HG03097 (cell line): ENCODE measurements at regions not wholly inside any gene's neighbourhood (a gene's known extent, or its start where the extent isn't known, plus 50 kb on each side); places are given as distances from the start of the nearest gene placed in this dataset.
"Not testable (repeated sequence)": the region's sequence is repeated elsewhere in the genome, so short reads cannot be mapped to it uniquely, and the experiment has no call there.

Experiments used
- ATAC-seq: cut with Tn5 transposase; IDR thresholded peaks from one replicate; pipeline ENCODE4 v1.9.1; 2021; ENCODE audit not compliant: unreplicated experiment, low FRiP score

DNA sequence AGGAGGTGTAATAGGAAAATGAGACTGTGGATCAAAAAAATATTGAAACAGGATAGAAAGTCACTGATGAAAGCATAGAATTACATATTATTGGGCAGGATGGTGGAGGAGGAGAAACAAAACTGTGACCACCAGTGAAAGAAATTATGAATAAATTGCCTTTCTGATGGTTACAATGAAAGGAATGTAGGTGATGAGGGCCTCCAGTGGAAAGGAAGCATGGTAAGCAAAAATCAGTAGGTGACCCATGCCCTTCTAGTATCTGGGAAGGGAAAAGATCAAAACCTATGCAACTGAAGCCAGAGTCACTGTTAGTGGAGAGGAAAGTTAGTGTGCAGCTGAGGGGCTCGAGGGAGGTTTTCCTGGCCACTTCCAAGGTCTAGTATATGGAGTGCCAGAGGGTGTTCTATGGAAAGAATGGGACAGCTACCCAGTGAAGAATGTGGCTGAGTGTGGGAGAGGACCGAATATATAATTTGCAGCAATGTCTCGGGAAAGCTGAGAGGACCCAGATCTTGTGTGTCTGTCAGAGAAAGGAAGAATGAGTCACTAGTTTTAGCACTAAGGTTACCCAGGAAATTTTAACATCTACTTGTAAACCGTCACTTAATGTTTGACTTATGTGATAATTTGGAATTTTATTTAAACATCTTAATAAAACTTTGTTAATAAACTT is 146.2 kb downstream of the NFKBIZ start:
- ATAC-seq = no peak

DNA sequence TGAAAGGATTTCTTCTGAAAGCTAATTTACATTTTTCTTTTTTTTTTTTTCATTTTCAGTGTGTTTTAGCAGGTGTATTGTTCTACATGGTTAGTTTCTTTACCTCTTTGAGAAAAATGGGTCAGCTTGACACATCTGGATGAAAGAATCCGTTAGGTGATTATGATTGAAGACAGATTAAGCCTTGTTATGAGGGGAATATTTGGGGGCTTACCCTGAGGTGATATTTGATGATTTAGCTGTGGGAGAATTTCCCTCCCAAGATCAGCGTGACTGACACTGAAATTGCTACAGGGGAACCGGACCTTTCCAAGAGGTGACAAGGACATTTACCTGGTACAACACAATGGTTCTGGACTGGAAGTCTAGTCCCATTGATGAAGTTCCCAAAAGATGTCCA is 147.5 kb downstream of the NFKBIZ start:
- no peak for ATAC-seq

DNA sequence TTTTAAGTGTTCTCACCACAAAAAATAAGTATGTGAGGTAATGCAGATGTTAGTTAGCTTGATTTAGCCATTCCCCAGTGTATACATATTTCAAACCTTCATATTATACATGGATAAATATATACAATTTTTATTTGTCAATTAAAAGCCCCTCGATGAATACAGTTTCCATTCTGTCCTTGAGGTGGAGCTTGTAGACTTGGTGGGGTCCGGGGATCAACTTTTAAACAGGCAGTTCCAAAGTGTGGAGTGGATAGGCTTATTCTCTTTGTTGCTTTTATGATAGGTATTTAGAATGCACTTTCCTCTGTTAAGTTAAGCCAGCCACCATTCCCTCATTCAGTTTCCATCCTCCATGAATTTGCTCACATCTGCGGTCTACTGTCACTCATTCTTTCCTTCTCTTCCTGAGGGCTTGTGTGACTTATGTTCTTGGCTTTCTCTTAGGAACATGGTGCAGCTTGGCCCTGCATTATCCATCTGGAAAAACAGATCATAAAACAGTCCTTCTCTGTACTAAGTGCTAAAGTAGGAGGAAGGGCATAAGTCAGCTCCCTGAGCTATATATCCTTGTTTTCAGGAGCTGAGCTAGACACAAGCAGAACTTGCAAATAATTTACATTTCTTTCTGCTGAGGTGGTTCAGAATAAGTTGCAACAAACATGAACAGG is 149.1 kb downstream of the NFKBIZ start:
- no peak for ATAC-seq

DNA sequence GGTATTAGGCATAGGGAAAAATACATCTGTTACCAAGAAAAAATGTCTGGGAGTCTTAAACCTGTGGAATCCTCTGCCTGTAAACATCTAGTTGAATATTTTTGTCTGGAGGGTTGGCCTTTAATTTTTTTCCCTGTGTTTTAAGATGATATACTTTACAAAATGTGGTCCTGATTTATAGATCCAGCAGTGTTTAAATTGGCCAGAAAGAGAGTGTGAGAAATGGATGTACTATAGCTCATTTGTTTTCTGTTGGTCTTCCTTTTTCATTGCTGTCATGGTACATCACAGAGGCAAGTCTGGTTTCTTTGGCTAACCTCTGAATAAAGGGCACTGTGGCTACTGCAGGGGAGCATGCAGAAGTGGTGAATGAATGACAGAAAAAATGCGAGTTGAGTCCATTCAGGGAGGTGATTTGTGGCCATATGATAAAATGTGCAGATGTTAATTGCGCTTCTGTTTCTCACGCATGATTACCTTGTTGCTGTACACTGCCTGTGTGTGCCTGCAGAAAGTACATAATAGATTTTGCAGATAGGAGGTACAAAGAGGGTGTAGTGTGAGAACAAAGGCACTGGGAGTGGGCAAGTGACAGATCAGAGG is 150.0 kb downstream of the NFKBIZ start:
- no peak for ATAC-seq

DNA sequence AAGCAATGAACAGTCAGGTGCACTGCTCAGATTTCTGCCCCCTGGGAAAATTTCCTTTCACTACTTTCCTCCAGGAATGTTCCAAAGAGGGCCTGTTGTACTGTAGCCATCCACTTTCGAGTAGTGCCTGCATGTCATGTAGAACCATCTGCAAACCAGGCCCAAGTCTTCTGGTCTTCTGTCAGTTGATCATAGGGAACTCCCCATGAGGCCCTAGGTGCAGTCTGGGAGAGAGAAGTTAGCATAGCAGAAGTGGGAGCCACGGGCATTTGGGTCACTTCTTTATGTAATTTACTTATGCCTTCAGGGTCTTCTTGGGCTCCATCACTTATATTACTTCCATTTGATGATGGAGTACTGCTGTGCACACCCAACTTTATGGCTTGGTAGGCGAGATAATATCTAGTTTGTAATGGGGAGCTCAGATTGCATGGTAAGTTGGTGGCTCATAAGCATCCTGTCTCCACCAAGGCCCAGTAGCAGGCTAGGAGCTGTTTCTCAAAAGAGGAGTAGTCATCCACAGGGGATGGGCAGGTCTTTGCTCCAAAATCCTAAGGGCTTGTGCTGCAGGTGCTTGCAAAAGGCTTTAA is 151.4 kb downstream of the NFKBIZ start:
- no peak for ATAC-seq

DNA sequence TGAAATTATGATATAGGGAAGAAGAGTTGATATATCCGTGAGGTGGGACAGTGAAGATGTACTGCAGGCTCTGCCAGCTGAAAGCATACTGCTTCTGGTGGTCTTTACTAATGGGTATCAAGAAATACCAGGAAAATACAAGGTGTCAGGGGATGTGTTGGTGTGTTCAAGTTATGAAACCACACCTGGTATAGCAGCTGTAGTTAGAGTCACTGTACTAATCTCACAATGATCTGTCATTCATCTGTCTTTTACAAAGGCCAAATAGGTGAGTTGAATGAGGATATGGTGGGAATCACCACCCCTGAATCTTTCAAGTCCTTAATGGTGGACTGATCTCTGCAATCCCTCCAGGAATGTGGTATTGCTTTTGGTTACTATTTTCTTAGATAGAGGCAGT is 152.7 kb downstream of the NFKBIZ start:
- ATAC-seq = no peak

DNA sequence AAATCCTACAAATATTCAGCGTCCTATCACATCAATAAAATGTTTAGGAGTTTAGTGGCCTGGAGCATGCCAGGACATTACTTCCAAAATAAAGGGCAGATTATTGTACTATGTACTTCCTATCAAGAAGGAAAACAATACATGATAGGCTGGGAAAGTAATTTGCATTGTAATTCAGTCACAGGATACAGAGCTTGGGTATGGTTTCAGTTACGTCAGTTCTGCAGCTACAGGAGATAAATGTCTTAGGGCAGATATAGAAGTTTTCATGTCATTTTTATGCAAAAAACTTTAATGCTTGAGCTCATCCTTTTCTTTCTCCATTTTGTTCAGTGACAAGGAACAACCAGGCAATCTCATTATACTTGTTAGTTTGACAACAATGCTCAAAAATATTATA is 155.2 kb downstream of the NFKBIZ start:
- ATAC-seq = no peak

DNA sequence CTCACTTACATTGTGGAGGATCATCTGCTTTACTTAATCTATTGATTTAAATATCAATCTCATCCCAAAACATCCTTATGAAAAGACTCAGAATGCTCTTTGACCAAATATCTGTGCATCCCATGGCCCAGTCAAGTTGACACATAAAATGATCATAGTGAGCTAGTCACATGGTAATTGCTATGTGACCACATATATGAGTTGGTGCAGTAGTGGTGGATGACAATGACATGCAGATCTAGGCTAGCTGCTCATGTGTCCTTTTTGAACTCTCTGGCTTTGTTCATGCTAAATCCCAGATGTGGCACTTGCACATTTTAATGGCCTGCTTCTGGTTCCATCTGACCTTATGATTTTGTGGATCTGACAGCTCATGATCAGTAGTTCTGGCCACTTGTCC is 156.2 kb downstream of the NFKBIZ start:
- no peak for ATAC-seq

DNA sequence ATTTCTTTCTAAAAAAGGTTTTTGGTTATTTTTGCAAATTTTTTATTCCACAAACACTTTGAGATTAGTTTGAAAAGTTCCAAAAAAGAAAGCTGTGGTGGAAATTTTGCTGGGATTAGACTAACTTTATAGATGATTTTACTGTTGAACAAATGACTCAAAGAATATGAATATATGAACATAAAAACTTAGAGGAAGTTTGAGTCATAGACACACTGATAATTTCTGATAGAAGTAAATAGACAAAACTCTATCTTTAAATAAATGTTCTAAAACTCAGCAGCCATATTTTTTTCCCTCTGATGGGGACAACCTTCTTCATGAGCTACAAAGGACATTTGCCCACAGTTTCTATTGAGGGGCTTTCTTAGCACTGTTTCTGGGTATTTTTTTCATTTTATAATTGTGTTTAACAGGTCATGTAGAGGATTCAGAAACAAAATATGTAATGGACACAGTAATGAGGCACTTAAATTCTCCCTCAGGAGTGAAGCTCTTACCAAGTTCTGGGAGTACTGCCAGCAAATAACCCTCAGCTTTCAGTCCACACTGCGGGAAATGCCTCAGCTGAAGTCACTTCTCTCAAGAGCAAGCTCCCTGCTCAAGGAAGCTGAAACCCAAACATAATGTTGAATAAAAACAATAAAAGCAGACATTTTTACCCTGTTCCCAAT is 157.6 kb downstream of the NFKBIZ start:
- no peak for ATAC-seq

DNA sequence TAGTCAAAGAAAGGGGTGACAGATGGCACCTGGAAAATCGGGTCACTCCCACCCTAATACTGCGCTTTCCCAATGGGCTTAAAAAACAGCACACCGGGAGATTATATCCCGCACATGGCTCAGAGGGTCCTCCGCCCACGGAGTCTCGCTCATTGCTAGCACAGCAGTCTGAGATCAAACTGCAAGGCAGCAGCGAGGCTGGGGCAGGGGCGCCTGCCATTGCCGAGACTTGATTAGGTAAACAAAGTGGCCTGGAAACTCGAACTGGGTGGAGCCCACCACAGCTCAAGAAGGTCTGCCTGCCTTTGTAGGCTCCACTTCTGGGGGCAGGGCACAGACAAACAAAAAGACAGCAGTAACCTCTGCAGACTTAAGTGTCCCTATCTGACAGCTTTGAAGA is 159.1 kb downstream of the NFKBIZ start:
- not testable (repeated sequence) for ATAC-seq

DNA sequence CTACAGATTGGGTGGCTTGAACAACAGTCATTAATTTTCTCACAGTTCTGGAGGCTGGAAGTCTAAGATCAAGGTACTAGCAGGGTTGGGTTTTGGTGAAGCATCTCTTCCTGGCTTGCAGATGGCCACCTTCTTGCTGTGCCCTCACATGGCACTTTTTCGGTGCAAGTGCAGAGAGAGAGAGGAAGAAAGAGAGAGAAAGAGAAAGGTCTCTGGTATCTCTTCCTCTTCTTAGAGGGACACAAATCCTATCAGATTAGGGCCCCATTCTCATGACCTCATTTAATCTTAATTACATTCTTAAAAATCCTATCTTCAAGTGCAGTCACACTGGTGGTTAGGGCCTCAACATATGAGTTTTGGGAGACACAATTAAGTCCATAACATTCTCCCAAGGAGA is 167.1 kb downstream of the NFKBIZ start:
- ATAC-seq = no peak

DNA sequence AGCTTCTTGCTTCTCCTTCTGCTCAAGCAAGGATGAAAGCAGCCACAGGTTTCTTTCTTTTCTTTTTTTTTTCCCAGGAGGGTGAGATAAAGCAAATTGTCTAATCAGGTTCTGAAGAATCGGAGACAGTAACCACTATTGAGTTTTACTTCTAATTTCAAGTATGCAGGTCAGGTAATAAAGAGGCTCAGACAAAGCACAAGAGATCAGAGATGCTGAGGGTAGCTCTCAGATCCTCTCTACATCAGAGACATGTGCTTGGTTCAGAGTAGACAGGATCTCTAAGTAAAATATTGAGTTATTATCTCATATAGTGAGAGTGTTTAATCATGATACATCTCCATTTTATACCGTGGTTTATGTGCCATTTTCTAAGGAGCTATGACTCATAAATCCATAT is 168.5 kb downstream of the NFKBIZ start:
- no peak for ATAC-seq

DNA sequence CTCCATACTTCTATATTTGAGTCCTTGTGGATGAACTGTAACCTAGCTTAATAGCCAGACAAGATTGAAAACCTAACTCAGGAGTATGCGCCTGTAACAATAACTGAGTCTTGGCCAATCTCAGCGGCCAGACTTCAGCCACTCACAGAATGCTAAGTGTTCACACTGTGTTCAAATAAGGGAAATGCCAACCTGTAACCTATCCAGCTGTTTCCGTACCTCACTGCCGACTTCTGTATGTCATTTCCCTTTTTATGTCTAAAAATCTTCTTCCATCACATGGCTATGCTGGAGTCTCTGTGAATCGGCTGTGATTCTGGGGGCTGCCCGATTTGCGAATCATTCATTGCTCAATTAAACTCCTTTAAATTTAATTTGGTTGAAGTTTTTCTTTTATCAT is 169.2 kb downstream of the NFKBIZ start:
- no peak for ATAC-seq

DNA sequence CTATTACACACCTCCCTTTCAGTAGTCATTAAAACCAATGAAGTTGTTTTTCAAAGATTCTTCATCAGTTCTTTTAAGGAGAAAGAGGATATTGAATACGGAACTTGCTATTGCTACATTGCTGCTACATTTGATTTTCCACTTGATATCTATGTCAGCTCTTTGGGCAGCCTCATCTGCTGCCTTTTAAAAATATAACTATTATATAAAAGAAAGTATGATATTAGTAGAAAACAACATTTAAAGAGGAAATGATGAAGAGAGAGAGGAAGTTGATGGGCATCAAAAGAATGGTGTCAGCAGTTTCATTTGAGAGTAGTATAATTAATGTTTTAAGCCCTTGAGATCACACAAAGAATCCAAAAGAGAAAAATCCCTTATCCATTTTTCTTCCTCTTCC is 171.4 kb downstream of the NFKBIZ start:
- no peak for ATAC-seq

DNA sequence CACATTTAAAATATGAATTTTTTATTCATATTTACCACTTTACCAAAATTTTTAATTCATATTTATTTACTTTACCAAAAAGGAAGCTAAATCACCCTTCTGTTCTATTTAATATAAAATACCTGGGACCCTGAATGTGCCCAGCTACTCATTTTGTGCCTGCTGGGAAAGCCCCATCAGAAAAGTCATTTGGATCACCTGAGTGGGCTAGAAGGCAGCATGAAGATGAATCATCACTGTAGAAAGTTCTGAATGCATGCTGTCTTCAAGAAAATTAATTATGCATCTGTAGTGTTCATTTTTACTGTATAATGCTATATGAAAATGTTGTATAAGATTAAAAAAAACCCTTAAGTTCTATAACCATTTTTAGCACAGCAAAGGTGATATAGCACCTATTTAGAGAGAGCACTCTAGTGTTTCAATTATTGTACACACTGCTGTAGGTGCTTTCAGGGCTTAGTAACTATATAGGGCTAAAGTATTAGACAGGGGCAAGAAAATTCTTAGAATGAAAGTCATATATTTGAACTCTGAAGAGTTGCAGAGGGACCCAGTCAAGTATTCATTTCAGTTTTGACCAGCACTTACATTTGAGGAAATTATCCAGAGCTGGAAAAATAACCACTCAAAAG is 175.1 kb downstream of the NFKBIZ start:
- ATAC-seq = no peak

DNA sequence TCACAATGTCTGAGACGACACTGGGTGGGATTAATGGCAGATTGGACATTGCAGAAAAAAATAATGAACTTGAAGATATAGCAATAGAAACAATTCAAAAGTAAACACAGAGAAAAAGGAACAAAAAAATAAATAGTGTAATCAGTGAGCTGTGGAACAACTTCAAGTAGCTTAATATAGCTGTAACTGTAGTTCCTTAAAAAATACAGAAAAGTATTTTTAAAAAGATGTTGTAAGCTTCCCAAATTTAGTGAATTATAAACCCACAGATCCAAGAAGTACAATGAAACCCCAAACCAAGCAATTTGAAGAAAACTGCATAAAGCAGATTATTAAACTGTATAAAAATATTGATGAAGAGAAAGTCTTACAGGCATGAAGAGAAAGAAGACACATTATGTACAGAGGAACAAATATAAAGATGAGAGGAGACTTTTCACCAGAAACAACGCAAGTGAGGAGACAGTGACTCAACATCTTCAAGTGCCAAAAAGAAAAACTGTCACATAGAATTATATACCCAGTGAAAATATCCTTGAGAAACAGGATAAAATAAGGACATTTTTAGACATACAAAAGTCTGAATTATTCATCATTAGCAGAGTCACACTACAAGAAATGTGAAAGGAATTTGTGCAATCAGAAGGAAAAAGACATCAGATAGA is 176.4 kb downstream of the NFKBIZ start:
- ATAC-seq = no peak

DNA sequence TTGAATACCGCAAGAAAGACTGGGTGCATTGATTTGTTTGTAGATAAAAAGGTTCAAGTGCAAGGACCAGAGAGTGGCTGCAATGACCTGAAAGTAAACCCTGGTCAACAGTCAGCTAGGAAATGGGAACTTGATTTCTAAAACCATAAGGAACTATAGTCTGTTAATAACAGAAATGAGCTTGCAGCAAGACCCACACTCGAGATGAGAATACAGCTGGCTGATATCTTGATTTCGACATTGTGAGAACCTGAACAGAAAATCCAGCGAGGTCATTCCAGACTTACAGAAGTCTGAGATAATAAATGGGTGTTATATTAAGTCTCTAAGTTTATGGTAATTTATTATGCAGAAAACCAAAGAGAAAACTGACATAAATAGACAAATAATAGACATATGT is 177.3 kb downstream of the NFKBIZ start:
- no peak for ATAC-seq

DNA sequence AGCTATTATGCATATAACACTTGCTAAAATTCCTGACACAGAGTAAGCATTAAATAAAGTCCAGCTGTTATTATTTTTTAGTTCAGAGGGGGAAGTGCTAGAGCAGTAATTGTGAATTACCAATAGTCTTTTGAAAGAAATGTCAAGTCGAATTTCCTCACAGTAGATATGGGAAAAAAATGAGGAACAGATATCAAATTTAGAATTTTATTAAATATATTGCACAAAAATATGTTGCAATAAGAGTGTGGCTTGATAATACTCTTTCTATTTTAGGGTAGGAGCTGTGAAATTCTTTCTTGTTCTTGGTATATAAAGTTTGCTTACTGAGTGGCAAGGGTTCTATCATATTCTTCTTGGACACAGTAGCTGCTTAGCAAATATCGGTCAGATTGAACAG is 181.3 kb downstream of the NFKBIZ start:
- ATAC-seq = no peak

DNA sequence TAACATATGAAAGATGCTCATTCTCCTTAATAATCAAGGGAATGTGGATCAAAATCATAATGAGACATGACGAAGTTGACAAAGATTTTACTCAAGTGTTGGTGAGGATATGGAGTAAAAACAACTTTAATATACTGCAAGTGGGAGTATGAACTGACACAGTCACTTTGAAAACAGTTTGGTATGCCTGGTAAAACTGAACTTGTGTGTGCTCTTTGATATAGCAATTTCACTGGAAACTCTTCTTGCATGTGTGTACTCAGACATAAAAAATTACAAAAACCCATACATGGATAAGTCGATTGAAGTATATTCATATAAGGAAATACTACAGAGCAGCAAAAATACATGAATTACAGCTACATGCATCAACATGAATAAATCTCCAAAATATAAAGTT is 182.5 kb downstream of the NFKBIZ start:
- no peak for ATAC-seq
